ENCODE measurements at regions not wholly inside any gene's neighbourhood (a gene's known extent, or its start where the extent isn't known, plus 50 kb on each side); places are given as distances from the start of the nearest gene placed in this dataset.

DNA sequence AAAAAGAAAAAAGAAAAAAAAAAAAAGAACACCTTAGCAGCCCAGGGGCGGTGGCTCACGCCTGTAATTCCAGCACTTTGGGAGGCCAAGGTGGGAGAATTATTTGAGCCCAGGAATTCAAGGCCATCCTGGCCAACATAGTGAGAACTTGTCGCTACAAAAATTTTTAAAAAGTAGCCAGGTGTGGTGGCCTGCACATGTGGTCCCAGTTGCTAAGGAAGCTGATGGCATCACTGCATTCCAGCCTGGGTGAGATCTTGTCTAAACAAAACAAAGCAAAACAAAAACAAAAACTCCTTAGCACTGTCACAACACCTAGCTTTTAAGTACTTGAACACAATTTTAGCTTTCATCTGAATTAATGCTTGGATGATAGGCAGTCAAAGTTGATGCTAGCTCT, 86.3 kb upstream of the MKLN1 start:
- no peak for TF ChIP-seq EZH2 (IDR thresholded peaks at IDR 0.05; ENCODE audit: borderline replicate concordance, low read depth, low read length, severe bottlenecking)
- TF ChIP-seq GATA2 (IDR thresholded peaks at IDR 0.05; ENCODE audit: insufficient read depth, insufficient read length, low read depth, low read length) = no peak
- TF ChIP-seq, protein P1, sequence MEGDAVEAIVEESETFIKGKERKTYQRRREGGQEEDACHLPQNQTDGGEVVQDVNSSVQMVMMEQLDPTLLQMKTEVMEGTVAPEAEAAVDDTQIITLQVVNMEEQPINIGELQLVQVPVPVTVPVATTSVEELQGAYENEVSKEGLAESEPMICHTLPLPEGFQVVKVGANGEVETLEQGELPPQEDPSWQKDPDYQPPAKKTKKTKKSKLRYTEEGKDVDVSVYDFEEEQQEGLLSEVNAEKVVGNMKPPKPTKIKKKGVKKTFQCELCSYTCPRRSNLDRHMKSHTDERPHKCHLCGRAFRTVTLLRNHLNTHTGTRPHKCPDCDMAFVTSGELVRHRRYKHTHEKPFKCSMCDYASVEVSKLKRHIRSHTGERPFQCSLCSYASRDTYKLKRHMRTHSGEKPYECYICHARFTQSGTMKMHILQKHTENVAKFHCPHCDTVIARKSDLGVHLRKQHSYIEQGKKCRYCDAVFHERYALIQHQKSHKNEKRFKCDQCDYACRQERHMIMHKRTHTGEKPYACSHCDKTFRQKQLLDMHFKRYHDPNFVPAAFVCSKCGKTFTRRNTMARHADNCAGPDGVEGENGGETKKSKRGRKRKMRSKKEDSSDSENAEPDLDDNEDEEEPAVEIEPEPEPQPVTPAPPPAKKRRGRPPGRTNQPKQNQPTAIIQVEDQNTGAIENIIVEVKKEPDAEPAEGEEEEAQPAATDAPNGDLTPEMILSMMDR (IDR thresholded peaks at IDR 0.05; ENCODE audit: extremely low read depth in 1 of 2, insufficient read depth in 1 of 2, low read depth in 1 of 2, low read length in 2 of 2) = no peak
- no peak for TF ChIP-seq POLR2AphosphoS5 (IDR thresholded peaks at IDR 0.05; ENCODE audit: insufficient read depth, low read depth, low read length)
- TF ChIP-seq JUN (IDR thresholded peaks at IDR 0.05; ENCODE audit: borderline replicate concordance, insufficient read depth, insufficient read length, low read depth) = no peak
- no peak for TF ChIP-seq POLR2A (IDR thresholded peaks at IDR 0.05; ENCODE audit: low read depth, low read length)
